Stimulated activated CD4-positive, alpha-beta T cell treated with anti-CD3 and anti-CD28 coated beads, TNF-alpha, amount 100 ng/mL, for 24 hours (primary cell): ENCODE measurements at regions not wholly inside any gene's neighbourhood (a gene's known extent, or its start where the extent isn't known, plus 50 kb on each side); places are given as distances from the start of the nearest gene placed in this dataset.
A peak's percentile ranks its signal among the peaks of the same experiment; 100 is the strongest.

Source experiments
- DNase-seq, 3 experiments: peaks; one replicate each; pipeline ENCODE4 v3.0.0-alpha.2; 2020; ENCODE audit warnings: low read depth in 3 of 3

- no peak for DNase-seq
Observed at GRCh38 chr10:117635826-117636225, 93.3 kb downstream of the EMX2 start.

- DNase-seq = no peak
Observed at GRCh38 chr10:117638200-117638599, 95.7 kb downstream of the EMX2 start.

- DNase-seq = no peak
Observed at GRCh38 chr10:117638664-117639200, 96.2 kb downstream of the EMX2 start.

GRCh38 chr10:117640406-117640805 is 97.9 kb downstream of the EMX2 start:
- DNase-seq = no peak

GRCh38 chr10:117646718-117647117 is 104.2 kb downstream of the EMX2 start:
- no peak for DNase-seq

- no peak for DNase-seq
Observed at GRCh38 chr10:117647306-117647705, 104.8 kb downstream of the EMX2 start.

GRCh38 chr10:117651121-117651520 is 108.6 kb downstream of the EMX2 start:
- DNase-seq = no peak

- DNase-seq = no peak
Observed at GRCh38 chr10:117652228-117653169, 110.0 kb downstream of the EMX2 start.

- DNase-seq = peak; percentile 7 to 22 (median 16)
Observed at GRCh38 chr10:117653170-117653515, 110.6 kb downstream of the EMX2 start.

- DNase-seq = no peak
Observed at GRCh38 chr10:117654105-117654504, 111.6 kb downstream of the EMX2 start.

- no peak for DNase-seq
Observed at GRCh38 chr10:117656385-117657367, 114.1 kb downstream of the EMX2 start.

- DNase-seq = no peak
Observed at GRCh38 chr10:117661316-117661715, 118.8 kb downstream of the EMX2 start.

- no peak for DNase-seq
Observed at GRCh38 chr10:117662126-117662525, 119.6 kb downstream of the EMX2 start.

GRCh38 chr10:117662751-117663540 is 120.4 kb downstream of the EMX2 start:
- no peak for DNase-seq

GRCh38 chr10:117663750-117664149 is 121.2 kb downstream of the EMX2 start:
- DNase-seq = no peak

GRCh38 chr10:117664288-117664687 is 121.7 kb downstream of the EMX2 start:
- DNase-seq = no peak

GRCh38 chr10:117666166-117666565 is 123.6 kb downstream of the EMX2 start:
- no peak for DNase-seq

GRCh38 chr10:117666965-117667364 is 124.4 kb downstream of the EMX2 start:
- no peak for DNase-seq

- no peak for DNase-seq
Observed at GRCh38 chr10:117667831-117668230, 125.3 kb downstream of the EMX2 start.

- DNase-seq = no peak
Observed at GRCh38 chr10:117668327-117669008, 125.9 kb downstream of the EMX2 start.

GRCh38 chr10:117669122-117669521 is 126.6 kb downstream of the EMX2 start:
- DNase-seq = no peak
